IPS-NIHi7 (cell line): ENCODE measurements at regions not wholly inside any gene's neighbourhood (a gene's known extent, or its start where the extent isn't known, plus 50 kb on each side); places are given as distances from the start of the nearest gene placed in this dataset.

ENCODE experiments used
- DNase-seq: peaks from one replicate; pipeline ENCODE4 v3.0.0; 2012; ENCODE audit warnings: mixed read lengths; ENCODE audit errors: extremely low spot score

GRCh38 chr14:53896726-53897125 lies 59.9 kb downstream of the BMP4 start:
- DNase-seq: no peak

- DNase-seq: no peak
Measured at GRCh38 chr14:53894456-53894855, 62.2 kb downstream of the BMP4 start.

- no peak for DNase-seq
Measured at GRCh38 chr14:53893374-53893773, 63.3 kb downstream of the BMP4 start.

GRCh38 chr14:53890611-53891101 lies 66.0 kb downstream of the BMP4 start:
- DNase-seq: peak; percentile 38

- no peak for DNase-seq
Measured at GRCh38 chr14:53888535-53889386, 67.9 kb downstream of the BMP4 start.

- no peak for DNase-seq
Measured at GRCh38 chr14:53885136-53885640, 71.4 kb downstream of the BMP4 start.

GRCh38 chr14:53884601-53885000 lies 72.0 kb downstream of the BMP4 start:
- DNase-seq: no peak

GRCh38 chr14:53883739-53884138 lies 72.9 kb downstream of the BMP4 start:
- no peak for DNase-seq

- DNase-seq: no peak
Measured at GRCh38 chr14:53882684-53883083, 73.9 kb downstream of the BMP4 start.

- no peak for DNase-seq
Measured at GRCh38 chr14:53881921-53882320, 74.7 kb downstream of the BMP4 start.

GRCh38 chr14:53881161-53881871 lies 75.3 kb downstream of the BMP4 start:
- no peak for DNase-seq

GRCh38 chr14:53880761-53881160 lies 75.9 kb downstream of the BMP4 start:
- DNase-seq: no peak

- DNase-seq: no peak
Measured at GRCh38 chr14:53879747-53880146, 76.9 kb downstream of the BMP4 start.

- no peak for DNase-seq
Measured at GRCh38 chr14:53879022-53879686, 77.5 kb downstream of the BMP4 start.

GRCh38 chr14:53875324-53875897 lies 81.2 kb downstream of the BMP4 start:
- DNase-seq: no peak

- no peak for DNase-seq
Measured at GRCh38 chr14:53874704-53875103, 81.9 kb downstream of the BMP4 start.

GRCh38 chr14:53872681-53873089 lies 83.9 kb downstream of the BMP4 start:
- no peak for DNase-seq

GRCh38 chr14:53871951-53872350 lies 84.7 kb downstream of the BMP4 start:
- DNase-seq: no peak

- no peak for DNase-seq
Measured at GRCh38 chr14:53871011-53871410, 85.6 kb downstream of the BMP4 start.

- DNase-seq: no peak
Measured at GRCh38 chr14:53865711-53866110, 90.9 kb downstream of the BMP4 start.

- DNase-seq: no peak
Measured at GRCh38 chr14:53861781-53862180, 94.8 kb downstream of the BMP4 start.

GRCh38 chr14:53858345-53858684 lies 98.3 kb downstream of the BMP4 start:
- no peak for DNase-seq
